NCI-H1930 (cell line): ENCODE measurements at regions not wholly inside any gene's neighbourhood (a gene's known extent, or its start where the extent isn't known, plus 50 kb on each side); places are given as distances from the start of the nearest gene placed in this dataset.
"Not testable (repeated sequence)": the region's sequence is repeated elsewhere in the genome, so short reads cannot be mapped to it uniquely, and the experiment has no call there.

Source experiments
- DNase-seq, 2 experiments: peaks; one replicate each; lab custom pipeline; 2025; lab: John Stamatoyannopoulos, UW

DNA sequence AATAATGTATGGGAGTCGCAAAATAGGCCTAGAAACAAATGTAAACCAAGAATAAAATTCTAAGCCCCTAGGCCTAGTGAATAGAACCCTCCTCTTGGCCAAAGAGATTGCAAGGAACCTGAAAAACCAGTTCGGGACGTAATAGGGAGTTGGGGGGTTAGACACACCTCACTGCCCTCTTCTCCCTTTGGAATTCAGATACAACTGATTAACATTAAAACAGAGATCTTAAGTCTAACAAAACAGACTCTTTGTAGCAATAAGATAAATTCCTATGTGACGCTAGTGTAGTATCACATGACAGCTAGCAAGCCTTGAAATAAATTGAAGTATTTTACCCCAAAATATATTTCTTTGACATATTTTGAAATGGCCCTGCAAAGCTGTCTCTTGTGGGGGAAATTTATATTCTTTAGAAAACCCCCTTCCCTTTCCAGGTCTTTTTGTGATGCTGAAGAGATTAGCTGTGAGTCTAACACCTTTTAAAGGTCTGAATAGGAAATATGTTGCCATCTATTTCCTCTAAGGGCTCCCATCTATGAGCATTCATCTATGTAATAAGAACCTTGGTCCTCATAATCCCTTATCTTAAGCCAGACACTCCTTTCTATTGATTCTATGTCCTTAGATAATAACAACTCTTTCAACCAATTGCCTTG, 623.4 kb upstream of the NRG3 start:
- DNase-seq: no peak

DNA sequence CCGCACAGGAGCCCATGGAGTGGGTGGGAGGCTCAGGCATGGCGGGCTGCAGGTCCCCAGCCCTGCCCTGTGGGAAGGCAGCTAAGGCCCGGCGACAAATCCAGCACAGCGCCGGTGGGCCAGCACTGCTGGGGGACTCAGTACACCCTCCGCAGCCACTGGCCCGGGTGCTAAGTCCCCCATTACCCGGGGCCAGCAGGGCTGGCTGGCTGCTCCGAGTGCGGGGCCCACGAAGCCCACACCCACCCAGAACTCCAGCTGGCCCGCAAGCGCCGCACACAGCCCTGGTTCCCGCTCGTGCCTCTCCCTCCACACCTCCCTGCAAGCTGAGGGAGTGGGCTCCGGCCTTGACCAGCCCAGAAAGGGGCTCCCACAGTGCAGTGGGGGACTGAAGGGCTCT, 610.0 kb upstream of the NRG3 start:
- DNase-seq: not testable (repeated sequence)

DNA sequence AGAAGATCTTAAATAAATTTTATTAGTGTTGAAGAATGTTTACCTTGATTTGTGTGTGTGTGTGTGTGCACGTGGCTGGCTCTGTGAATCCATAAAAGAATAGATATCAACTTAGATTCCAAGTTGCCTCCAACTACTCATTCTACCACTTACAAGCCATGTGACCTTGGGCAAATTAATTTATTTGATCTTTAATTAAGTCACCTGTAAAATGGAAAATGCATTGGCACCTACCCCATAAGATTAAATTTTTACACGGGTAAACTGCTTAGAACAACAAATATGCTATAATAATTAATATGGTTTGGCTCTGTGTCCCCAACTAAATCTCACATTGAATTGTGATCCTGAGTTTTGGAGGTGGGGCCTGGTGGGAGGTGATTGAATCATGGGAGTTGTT, 604.9 kb upstream of the NRG3 start:
- no peak for DNase-seq

DNA sequence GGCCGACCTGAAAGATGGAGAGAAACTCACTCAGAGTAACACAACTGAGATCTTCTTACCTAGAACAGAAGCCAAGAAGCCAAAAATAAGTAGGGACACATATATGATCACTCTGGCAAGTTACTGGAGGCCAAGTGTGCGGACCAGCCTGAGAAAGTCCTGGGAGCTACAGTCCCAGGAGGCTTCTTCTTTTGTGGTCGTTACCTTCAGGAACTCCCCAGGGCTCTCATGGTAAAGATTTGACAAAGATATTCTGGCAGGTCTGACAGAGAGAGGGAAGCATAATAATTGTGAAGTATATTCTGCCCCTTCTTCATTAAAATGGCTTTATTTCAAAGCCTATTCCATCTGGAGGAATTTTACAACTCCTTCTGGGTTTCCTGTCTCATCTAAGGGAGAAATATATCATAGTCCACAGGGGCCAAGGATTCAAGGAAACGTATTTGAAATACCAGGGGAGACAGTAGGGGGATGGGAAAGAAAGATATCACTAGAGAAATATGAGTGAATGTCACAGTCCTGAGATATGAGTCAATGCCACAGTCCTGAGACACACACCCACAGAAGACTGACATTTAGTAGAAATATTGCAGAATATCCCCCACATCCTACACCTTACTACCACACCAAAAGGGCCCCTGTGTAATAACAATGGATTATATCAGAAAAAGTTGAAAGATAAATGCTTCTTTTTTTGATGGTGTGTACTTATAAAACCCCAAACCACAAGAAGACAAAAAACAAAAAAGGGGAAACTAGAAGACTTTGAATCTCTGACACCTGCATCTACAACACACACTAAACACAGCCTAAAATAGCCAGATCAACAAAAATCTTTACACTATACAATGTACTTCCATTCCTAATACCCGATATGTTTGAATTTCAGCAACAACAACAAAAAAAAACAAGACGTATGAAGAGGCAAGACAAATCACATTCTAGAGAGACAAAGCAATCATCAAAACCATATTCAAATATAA, 594.2 kb upstream of the NRG3 start:
- no peak for DNase-seq

DNA sequence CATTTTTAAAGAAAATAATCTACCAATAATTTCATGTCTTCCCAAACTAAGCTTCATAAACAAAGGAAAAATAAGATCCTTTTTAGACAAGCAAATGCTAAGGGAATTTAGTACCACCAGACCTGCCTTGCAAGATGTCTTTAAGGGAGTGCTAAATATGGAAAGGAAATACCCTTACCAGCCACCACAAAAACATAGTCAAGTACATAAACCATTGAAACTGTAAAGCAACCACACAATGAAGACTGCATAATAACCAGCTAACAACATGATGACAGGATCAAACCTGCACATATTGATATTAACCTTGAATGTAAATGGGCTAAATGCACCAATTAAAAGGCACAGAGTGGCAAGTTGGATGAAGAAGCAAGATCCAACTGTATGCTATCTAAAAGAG, 586.5 kb upstream of the NRG3 start:
- no peak for DNase-seq

DNA sequence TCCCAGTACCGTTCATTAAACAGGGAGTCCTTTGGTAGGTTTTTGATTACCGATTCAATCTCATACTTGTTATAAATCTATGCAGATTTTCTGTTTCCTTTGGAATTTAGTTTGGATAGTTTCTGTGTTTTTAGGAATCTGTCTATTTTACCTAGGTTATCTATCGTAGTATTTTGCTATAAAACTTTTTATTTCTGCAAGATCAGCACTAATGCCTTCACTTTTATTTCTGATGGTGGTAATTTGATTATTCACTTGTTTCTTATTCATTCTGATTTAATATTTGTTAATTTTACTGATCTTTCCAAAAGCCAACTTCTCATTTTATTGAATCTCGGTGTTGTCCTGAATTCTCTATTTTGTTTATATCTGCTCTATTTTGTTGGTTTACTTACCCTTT, 577.7 kb upstream of the NRG3 start:
- DNase-seq: no peak

DNA sequence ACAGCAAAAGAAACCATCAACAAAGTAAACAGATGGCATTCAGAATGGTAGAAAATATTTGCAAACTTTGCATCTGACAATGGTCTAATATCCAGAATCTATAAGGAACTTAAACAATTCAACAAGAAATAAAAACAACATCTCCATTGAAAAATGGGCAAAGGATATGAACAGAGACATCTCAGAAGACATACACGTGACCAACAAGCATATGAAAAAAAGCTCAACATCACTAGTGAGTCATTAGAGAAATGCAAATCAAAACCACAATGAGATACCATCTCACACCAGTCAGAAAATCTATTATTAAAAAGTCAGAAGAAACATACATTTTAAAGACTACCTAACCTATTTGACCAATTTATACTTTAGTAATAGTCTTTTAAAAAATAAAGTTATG, 571.3 kb upstream of the NRG3 start:
- DNase-seq: no peak

DNA sequence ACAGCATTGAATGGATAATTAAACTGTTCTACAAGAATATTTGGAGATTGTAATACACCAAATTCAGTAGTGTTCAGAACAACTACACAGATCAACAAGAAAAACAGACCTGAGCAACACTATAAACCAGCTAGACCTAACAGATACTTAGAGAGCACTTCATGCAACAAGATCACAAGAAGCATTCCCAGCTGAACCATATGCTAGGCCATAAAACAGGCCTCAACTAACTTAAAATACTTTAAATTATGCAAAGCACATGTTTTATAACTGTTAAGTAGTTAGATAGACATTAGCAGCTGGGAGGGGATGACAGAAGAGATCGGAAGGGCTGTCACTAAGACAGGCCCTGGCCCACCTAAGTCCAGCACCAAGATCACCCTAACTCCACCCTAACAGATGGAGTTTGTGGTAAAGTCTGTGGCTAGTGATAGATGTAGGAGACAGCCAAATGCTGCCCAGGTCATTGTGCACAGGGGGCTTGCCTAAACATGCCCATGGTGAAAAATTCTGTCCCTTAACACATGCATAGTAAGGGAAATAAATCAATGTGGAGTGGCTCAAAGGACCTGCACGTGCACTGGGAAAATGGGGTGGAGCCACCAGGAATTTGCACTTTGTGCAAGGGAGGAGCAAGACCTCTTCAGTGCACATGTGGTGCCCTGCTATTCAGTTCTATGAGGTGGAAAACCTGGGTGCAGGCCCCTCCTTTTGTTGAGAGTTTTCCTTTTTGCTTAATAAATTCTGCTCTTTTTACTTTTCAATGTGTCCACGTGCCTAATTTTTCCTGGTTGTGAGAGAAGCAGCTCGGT, 567.8 kb upstream of the NRG3 start:
- DNase-seq: no peak

DNA sequence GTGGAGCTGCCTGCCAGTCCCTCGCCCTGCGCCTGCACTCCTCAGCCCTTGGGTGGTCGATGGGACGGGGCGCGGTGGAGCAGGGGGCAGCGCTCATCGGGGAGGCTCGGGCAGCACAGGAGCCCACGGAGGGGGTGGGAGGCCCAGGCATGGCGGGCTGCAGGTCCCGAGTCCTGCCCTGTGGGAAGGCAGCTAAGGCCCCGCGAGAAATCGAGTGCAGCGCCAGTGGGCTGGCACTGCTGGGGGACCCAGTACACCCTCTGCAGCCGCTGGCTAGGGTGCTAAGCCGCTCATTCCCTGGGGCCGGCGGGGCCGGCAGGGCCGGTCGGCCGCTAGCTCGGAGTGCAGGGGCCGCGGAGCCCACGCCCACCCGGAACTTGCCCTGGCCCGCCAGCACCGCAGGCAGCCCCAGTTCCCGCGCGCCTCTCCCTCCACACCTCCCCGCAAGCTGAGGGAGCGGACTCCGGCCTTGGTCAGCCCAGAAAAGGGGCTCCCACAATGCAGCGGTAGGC, 565.9 kb upstream of the NRG3 start:
- DNase-seq: no peak

DNA sequence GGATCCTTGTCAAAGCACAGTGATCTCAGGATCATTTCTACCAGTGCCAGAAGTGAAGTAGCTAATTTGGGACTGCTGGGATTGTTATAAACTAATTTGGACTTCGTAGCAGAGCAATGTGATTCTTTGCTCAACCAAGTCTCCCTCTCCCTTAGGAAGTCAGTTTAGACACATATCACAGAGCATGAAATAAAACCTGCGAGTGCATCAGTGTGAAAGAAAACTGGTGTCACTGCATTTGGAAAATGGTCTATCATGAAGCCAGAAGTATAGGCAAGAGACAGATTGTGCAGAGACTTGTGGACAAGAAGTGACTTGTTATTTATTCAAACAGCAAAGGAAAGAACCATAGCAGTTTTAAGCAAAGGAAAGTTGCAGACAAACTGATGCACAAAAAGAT, 560.5 kb upstream of the NRG3 start:
- DNase-seq: no peak

DNA sequence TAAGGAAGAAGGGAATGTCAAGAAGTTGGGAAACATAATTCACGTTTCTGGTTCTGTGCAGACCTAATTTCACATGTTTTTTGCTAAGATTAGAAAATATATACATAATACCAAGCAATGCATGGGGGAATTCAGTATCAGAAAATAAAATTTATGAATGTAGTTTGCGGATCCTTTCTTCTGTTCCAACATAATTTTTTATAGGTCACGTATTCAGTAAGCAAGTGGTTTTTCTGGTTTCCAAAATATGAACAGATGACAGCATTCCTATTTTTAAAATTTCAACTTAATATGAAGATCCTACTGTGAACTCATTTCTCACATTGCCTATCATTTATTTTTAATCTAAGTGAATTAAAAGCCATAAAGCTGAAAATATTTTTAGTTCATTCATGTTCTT, 560.0 kb upstream of the NRG3 start:
- no peak for DNase-seq

DNA sequence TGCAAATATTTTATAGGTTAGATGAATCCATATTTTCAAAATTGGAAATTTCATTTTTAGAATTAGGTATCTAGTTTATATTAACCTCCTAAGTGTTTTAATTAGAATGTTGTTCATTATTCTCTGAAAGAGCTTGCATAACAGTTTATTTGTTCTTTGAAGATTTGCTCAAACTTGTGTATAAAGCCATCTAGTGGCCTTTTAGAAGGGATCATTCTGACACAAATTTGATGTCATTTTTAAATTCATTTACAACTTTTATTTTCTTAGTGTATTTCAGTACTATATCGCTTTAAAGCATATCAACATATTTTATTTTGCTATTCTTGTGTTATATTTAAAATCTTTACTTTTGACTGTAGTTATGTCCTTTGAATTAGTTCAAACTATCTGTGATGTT, 527.0 kb upstream of the NRG3 start:
- DNase-seq: no peak

DNA sequence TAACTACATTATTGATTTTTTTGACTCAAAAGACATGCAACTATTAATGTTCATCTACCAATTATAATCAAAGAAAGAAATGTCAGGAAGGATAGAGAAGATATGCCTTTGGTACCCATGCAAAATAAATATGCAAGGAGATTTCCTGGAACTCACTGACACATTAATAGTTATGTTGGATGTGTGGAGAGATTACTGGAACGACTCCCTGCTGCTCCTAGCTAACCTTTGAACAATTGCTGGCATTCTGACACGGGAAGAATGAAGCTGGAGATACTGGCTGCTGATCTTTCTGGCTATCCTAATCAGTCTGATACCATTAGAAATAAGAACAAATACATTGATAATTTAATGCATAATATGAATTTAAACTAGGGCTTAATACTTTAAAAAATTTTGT, 507.9 kb upstream of the NRG3 start:
- DNase-seq: no peak

DNA sequence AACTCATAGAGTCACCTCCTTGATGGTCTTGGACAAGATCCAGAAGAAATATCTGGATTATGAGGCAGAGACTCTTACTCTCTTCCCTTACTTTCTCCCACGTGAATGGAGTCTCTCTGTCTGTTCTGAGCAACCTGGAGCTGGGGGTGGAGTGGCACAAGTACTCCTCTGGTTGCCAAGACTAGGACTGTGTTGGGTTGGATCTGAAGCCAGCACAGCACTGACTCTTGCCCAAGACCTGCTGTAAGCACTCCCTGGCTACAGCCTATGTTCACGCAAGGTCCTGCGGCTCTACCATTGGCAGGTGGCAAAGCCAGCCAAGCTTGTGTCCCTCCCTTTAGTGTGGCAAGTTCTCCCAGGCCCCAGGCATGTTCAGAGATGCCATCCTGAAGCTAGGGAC, 488.2 kb upstream of the NRG3 start:
- DNase-seq: no peak

DNA sequence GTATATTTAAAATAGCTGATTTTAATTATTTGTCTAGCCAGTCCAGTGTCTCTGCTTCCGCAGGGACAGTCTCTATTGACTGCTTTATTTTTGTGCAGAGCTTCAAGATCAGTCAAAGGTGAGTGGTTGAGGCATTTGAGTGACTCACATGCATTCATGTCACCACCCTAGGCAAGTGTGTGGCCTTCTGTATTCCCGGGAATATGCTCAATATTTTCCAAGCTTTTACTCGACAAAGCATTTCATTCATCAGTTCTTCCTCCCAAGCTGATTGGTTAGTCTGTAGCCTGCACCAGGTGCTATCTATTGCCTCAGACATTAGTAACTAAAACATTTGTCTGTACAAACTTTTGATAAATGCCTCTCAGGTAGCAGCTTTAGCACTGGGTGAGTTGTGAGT, 471.5 kb upstream of the NRG3 start:
- no peak for DNase-seq

DNA sequence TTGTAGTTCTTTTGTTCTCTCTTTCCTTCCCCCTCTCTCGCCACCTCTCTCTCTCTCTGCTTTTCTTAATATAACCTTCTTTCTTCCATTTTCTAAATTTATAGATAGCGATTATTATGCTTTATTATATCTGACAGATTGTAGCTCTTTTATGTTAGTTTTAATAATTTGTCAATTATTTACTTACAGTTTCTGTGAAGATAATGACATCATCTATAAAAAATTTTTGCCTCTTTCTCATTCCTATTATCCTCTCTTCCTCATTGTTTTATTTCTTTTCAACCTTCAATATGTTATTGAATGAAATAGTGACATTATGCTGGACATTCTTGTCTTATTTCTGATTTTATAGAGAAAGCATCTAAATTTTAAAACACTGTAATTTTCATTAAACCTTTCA, 469.6 kb upstream of the NRG3 start:
- no peak for DNase-seq

DNA sequence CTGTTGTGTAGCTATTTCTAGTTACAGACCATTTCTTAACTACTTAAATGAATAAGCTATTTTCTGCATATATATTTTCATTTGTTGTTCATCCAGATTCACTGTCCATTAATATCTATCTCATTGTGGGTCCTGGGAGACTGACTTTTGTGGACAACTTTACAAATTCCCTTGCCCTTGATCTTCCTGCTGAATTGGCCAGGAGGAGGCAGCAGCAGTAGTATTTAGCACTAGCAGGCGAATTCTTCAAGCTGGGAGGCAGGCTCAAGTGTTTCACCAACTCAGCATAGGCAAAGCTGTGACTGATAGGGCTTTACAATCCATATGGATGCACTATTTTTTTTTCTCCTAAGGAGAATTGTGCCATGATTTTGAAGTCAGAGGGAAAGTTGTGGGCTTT, 461.0 kb upstream of the NRG3 start:
- no peak for DNase-seq

DNA sequence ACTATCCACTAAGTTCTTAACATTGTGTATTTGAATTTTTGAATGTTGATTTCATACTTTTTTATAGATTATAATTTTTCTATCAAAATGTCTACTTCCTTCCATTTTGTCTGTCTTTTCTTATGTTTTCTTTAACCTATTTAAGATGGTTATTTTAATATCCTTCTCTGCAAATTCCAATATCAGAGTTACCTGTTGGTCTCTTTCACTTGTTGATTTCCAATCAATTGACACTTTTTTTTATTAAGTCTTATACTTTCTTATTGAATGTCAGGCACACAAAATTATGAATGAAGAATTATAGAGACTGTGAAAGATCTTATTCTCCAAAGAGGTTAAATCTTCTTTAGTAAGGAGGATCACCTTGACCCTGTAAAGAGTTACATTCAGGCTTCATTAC, 448.3 kb upstream of the NRG3 start:
- no peak for DNase-seq

DNA sequence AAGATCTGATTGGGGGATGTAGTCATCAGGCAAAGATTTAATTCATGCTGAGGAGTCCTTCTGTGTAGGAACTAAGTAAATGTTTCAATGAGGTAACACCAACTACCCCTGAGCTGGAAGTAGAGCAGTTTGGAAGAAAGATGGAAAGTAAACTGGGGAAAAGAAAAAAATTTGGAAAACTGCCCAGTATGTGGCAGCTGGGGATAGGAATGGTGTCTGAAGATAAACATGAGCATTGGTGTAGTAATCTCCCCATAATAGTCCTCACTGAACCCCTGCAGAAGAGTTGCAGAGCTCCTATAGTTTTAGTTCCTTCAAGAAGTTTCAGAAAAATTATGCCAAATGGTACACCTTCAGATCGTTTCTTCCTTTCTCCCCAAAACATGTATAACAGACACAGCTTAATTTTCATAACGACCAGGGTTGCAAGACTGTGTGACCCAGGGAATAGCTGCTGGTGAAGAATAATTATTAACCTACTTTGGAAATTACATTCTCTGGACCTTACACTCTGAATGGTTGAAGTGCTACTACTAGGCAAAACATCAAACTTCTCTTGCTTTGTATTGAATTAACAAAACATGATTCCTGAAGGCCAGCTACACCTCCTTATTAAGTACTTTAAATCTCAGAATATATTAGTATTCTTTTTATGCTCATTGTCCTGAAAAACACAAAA, 446.4 kb upstream of the NRG3 start:
- DNase-seq: no peak

DNA sequence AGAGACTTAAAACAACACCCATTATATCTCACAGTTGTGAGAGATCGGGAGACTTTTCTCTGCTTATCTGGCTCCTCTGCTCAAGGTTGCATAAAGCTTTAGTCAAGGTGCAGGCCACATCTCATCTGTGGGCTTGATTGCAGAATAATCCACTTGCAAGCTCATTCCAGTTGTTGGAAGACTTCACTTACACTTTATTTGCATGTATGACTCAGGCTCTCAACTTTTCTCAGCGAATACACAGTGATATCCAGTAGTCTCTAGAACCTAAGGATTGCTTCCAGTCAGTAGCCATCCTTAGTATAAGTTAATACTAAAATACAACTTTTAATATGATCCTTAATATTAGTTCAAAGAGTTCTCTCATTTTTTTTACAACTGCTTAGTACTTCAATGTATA, 435.5 kb upstream of the NRG3 start:
- no peak for DNase-seq

DNA sequence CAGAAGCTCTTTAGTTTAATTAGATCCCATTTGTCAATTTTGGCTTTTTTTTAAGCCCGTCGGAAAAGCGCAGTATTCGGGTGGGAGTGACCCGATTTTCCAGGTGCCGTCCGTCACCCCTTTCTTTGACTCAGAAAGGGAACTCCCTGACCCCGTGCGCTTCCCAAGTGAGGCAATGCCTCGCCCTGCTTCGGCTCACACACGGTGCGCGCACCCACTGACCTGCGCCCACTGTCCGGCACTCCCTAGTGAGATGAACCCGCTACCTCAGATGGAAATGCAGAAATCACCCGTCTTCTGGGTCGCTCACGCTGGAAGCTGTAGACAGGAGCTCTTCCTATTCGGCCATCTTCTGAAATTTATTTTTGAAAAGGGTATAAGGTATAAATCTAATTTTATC, 433.4 kb upstream of the NRG3 start:
- not testable (repeated sequence) for DNase-seq
